SK-N-MC (cell line): ENCODE measurements at regions not wholly inside any gene's neighbourhood (a gene's known extent, or its start where the extent isn't known, plus 50 kb on each side); places are given as distances from the start of the nearest gene placed in this dataset.

Source experiments
- EZH2 ChIP-seq: fragments of 200-600 bp; sonication (generic); IDR thresholded peaks from one replicate; pipeline ENCODE4 v1.6.1; 2017; ENCODE audit warnings: antibody characterized with exemption
- FOXP2 ChIP-seq: optimal IDR thresholded peaks from 2 replicates; pipeline ENCODE3; 2011; ENCODE audit warnings: mild to moderate bottlenecking, moderate library complexity; ENCODE audit not compliant: insufficient read depth; ENCODE audit errors: extremely low read length, control extremely low read depth
- POLR2AphosphoS5 ChIP-seq: IDR thresholded peaks from 2 replicates; pipeline ENCODE4 v1.6.1; 2012; ENCODE audit warnings: mild to moderate bottlenecking, low read depth, low read length, borderline replicate concordance

DNA sequence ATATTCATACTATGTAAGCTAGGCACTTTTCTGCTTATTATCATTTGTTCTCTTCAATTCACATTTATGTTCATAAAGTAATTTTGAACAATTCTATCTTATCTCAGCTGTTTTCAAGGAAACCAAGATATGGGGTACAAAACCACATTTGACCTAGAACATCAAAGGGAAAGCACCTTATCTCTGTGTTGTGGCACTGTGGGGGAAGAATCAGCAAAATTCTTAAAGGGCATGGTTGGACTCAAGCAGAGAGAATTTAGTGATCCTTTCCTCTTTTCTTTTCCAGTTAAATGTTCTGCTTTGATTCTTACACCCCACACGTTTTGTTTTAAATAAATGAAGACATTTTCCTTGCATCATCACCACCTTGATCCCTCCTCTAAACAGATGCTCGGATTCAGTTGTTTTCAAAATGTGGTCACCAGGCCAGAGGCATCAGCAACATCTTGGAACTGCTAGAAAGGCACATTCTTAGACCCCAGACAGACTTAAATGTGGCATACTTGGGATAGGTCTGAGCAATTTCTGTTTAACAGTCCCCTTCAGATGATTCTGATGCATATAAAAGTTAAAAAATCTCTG lies 128.4 kb upstream of the TP63 start:
- no peak for TF ChIP-seq EZH2
- no peak; the same call in 1 of the 2 replicates for TF ChIP-seq POLR2AphosphoS5
- TF ChIP-seq FOXP2 = no peak
